H1 (cell line): ENCODE measurements at regions not wholly inside any gene's neighbourhood (a gene's known extent, or its start where the extent isn't known, plus 50 kb on each side); places are given as distances from the start of the nearest gene placed in this dataset.

Experiments used
- CBX8 ChIP-seq: fragments of 300-800, 300-1000 bp; sonication (generic); IDR thresholded peaks from 2 replicates; pipeline ENCODE4 v1.7.1; 2016; ENCODE audit warnings: low read depth, low read length, borderline replicate concordance
- CREB1 ChIP-seq: IDR thresholded peaks from 2 replicates; pipeline ENCODE4 v1.6.1; 2012; ENCODE audit warnings: inconsistent platforms
- EZH2 ChIP-seq: fragments of 200-600 bp; sonication (generic); IDR thresholded peaks from 2 replicates; pipeline ENCODE4 v1.7.1; 2012; ENCODE audit warnings: low read depth, mild to moderate bottlenecking, moderate library complexity, low read length, inconsistent platforms; ENCODE audit not compliant: severe bottlenecking
- HDAC2 ChIP-seq, 2 experiments: fragments of 300-600 bp in 1 of 2; sonication (generic) in 1 of 2; IDR thresholded peaks; 2 replicates each; pipeline ENCODE4 v1.6.1; 2011 to 2012; ENCODE audit warnings: low read depth in 2 of 2, low read length in 2 of 2, mild to moderate bottlenecking in 2 of 2, moderate library complexity in 2 of 2, borderline replicate concordance in 1 of 2, inconsistent platforms in 1 of 2
- NRF1 ChIP-seq: IDR thresholded peaks from 2 replicates; pipeline ENCODE4 v1.6.1; 2011; ENCODE audit warnings: mild to moderate bottlenecking, low read depth, low read length, improper control_type of control experiment
- PHF8 ChIP-seq: fragments of 200-600 bp; sonication (generic); conservative IDR thresholded peaks from 2 replicates; pipeline ENCODE4 v1.7.1; 2012; ENCODE audit warnings: low read depth, mild to moderate bottlenecking, inconsistent platforms, low read length, moderate library complexity
- POLR2AphosphoS5 ChIP-seq: IDR thresholded peaks from 2 replicates; pipeline ENCODE4 v1.6.1; 2011; ENCODE audit warnings: low read depth, low read length
- RAD21 ChIP-seq, 2 experiments: IDR thresholded peaks in 1 of 2; conservative IDR thresholded peaks in 1 of 2; 2 replicates each; pipeline ENCODE4 v1.6.1; 2011; ENCODE audit warnings: low read depth in 2 of 2, low read length in 2 of 2, improper control_type of control experiment in 1 of 2, inconsistent platforms in 1 of 2, mild to moderate bottlenecking in 1 of 2, moderate library complexity in 1 of 2
- RXRA ChIP-seq: IDR thresholded peaks from 2 replicates; pipeline ENCODE4 v1.6.1; 2011; ENCODE audit warnings: low read depth, mild to moderate bottlenecking, low read length, moderate library complexity; ENCODE audit not compliant: insufficient read depth
- SRF ChIP-seq: IDR thresholded peaks from 2 replicates; pipeline ENCODE4 v1.6.1; 2011; ENCODE audit warnings: mild to moderate bottlenecking, low read depth, low read length, moderate library complexity
- TAF7 ChIP-seq: optimal IDR thresholded peaks from 2 replicates; pipeline ENCODE3; 2011; ENCODE audit warnings: low read depth, mild to moderate bottlenecking, inconsistent platforms, low read length, moderate library complexity, borderline replicate concordance
- TF ChIP-seq, protein P1 (sequence below): fragments of 300-600 bp; sonication (generic); IDR thresholded peaks from 2 replicates; pipeline ENCODE4 v1.7.1; 2012; ENCODE audit warnings: low read length, moderate library complexity, mild to moderate bottlenecking, inconsistent platforms; ENCODE audit not compliant: insufficient replicate concordance

DNA sequence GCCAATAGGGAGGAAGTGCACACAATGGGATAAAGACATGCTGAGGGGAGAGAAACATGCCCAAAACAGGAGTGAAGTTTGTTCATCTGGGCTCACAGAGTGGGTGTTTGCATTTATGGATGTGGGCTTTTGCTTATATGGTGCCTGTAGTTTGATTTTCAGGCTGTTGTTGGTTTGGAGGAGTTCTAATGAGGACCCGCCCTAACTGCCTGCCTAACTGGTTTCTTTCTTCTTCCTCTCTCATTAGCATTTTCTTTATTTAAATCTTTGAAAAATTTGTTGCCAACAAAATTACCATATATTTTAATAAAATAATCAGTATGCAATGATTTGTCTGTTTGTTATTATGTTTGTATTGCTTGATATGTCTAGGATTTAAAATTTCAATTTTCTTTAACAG is 1965.8 kb downstream of the C4orf33 start (continued):
- TF ChIP-seq, protein P1, sequence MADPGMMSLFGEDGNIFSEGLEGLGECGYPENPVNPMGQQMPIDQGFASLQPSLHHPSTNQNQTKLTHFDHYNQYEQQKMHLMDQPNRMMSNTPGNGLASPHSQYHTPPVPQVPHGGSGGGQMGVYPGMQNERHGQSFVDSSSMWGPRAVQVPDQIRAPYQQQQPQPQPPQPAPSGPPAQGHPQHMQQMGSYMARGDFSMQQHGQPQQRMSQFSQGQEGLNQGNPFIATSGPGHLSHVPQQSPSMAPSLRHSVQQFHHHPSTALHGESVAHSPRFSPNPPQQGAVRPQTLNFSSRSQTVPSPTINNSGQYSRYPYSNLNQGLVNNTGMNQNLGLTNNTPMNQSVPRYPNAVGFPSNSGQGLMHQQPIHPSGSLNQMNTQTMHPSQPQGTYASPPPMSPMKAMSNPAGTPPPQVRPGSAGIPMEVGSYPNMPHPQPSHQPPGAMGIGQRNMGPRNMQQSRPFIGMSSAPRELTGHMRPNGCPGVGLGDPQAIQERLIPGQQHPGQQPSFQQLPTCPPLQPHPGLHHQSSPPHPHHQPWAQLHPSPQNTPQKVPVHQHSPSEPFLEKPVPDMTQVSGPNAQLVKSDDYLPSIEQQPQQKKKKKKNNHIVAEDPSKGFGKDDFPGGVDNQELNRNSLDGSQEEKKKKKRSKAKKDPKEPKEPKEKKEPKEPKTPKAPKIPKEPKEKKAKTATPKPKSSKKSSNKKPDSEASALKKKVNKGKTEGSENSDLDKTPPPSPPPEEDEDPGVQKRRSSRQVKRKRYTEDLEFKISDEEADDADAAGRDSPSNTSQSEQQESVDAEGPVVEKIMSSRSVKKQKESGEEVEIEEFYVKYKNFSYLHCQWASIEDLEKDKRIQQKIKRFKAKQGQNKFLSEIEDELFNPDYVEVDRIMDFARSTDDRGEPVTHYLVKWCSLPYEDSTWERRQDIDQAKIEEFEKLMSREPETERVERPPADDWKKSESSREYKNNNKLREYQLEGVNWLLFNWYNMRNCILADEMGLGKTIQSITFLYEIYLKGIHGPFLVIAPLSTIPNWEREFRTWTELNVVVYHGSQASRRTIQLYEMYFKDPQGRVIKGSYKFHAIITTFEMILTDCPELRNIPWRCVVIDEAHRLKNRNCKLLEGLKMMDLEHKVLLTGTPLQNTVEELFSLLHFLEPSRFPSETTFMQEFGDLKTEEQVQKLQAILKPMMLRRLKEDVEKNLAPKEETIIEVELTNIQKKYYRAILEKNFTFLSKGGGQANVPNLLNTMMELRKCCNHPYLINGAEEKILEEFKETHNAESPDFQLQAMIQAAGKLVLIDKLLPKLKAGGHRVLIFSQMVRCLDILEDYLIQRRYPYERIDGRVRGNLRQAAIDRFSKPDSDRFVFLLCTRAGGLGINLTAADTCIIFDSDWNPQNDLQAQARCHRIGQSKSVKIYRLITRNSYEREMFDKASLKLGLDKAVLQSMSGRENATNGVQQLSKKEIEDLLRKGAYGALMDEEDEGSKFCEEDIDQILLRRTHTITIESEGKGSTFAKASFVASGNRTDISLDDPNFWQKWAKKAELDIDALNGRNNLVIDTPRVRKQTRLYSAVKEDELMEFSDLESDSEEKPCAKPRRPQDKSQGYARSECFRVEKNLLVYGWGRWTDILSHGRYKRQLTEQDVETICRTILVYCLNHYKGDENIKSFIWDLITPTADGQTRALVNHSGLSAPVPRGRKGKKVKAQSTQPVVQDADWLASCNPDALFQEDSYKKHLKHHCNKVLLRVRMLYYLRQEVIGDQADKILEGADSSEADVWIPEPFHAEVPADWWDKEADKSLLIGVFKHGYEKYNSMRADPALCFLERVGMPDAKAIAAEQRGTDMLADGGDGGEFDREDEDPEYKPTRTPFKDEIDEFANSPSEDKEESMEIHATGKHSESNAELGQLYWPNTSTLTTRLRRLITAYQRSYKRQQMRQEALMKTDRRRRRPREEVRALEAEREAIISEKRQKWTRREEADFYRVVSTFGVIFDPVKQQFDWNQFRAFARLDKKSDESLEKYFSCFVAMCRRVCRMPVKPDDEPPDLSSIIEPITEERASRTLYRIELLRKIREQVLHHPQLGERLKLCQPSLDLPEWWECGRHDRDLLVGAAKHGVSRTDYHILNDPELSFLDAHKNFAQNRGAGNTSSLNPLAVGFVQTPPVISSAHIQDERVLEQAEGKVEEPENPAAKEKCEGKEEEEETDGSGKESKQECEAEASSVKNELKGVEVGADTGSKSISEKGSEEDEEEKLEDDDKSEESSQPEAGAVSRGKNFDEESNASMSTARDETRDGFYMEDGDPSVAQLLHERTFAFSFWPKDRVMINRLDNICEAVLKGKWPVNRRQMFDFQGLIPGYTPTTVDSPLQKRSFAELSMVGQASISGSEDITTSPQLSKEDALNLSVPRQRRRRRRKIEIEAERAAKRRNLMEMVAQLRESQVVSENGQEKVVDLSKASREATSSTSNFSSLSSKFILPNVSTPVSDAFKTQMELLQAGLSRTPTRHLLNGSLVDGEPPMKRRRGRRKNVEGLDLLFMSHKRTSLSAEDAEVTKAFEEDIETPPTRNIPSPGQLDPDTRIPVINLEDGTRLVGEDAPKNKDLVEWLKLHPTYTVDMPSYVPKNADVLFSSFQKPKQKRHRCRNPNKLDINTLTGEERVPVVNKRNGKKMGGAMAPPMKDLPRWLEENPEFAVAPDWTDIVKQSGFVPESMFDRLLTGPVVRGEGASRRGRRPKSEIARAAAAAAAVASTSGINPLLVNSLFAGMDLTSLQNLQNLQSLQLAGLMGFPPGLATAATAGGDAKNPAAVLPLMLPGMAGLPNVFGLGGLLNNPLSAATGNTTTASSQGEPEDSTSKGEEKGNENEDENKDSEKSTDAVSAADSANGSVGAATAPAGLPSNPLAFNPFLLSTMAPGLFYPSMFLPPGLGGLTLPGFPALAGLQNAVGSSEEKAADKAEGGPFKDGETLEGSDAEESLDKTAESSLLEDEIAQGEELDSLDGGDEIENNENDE: no peak
- TF ChIP-seq HDAC2 (IDR thresholded peaks at IDR 0.05; ENCODE audit: borderline replicate concordance in 1 of 2, low read depth in 2 of 2, low read length in 2 of 2): no peak
- TF ChIP-seq SRF: no peak
- TF ChIP-seq NRF1: no peak
- no peak for TF ChIP-seq CBX8
- TF ChIP-seq POLR2AphosphoS5: no peak
- no peak for TF ChIP-seq PHF8
- no peak for TF ChIP-seq CREB1
- TF ChIP-seq EZH2: no peak
- no peak for TF ChIP-seq RAD21 (IDR thresholded peaks at IDR 0.05 in 1 of 2, conservative IDR thresholded peaks at IDR 0.05 in 1 of 2; ENCODE audit: low read depth in 2 of 2, low read length in 2 of 2)
- TF ChIP-seq RXRA: no peak
- no peak for TF ChIP-seq TAF7
